H9 (cell line): ENCODE measurements at regions not wholly inside any gene's neighbourhood (a gene's known extent, or its start where the extent isn't known, plus 50 kb on each side); places are given as distances from the start of the nearest gene placed in this dataset.

Experiments
- DNase-seq: peaks from one replicate; pipeline ENCODE4 v3.0.0-alpha.2; 2017
- H2AFZ ChIP-seq: one replicate; pipeline ENCODE4 v1.6.1; 2013; ENCODE audit warnings: mild to moderate bottlenecking, low read length, control low read depth, moderate library complexity
- H2AK5ac ChIP-seq: 2 replicates; pipeline ENCODE4 v1.6.1; 2013; ENCODE audit warnings: low read length, control low read depth, mixed read lengths; ENCODE audit not compliant: insufficient read length
- H2BK120ac ChIP-seq: one replicate; pipeline ENCODE4 v1.6.1; 2013; ENCODE audit warnings: low read depth, mild to moderate bottlenecking, low read length, control low read depth, inconsistent platforms; ENCODE audit not compliant: poor library complexity, severe bottlenecking
- H2BK12ac ChIP-seq: 2 replicates; pipeline ENCODE4 v1.6.1; 2013; ENCODE audit warnings: low read length, control low read depth, mixed read lengths, low read depth; ENCODE audit not compliant: insufficient read length
- H2BK15ac ChIP-seq: 2 replicates; pipeline ENCODE4 v1.6.1; 2013; ENCODE audit warnings: low read depth, low read length, control low read depth
- H2BK20ac ChIP-seq: one replicate; pipeline ENCODE4 v1.6.1; 2013; ENCODE audit warnings: low read depth, mild to moderate bottlenecking, low read length, control low read depth, inconsistent platforms; ENCODE audit not compliant: poor library complexity, severe bottlenecking
- H2BK5ac ChIP-seq: 2 replicates; pipeline ENCODE4 v1.6.1; 2013; ENCODE audit warnings: low read length, control low read depth, mixed read lengths; ENCODE audit not compliant: insufficient read length
- H3K14ac ChIP-seq: 2 replicates; pipeline ENCODE4 v1.6.1; 2013; ENCODE audit warnings: low read length, control low read depth; ENCODE audit not compliant: insufficient read depth
- H3K18ac ChIP-seq: 2 replicates; pipeline ENCODE4 v1.6.1; 2013; ENCODE audit warnings: low read depth, mild to moderate bottlenecking, mixed read lengths, low read length, control low read depth; ENCODE audit not compliant: insufficient read length
- H3K23ac ChIP-seq: 2 replicates; pipeline ENCODE4 v1.6.1; 2013; ENCODE audit warnings: low read length, control low read depth, mixed read lengths, low read depth; ENCODE audit not compliant: insufficient read length
- H3K23me2 ChIP-seq: 2 replicates; pipeline ENCODE4 v1.6.1; 2013; ENCODE audit warnings: low read depth, mild to moderate bottlenecking, mixed read lengths, low read length, control low read depth; ENCODE audit not compliant: insufficient read length, poor library complexity, severe bottlenecking
- H3K27ac ChIP-seq: 2 replicates; pipeline ENCODE4 v1.5.1; 2013; ENCODE audit warnings: low read length, control low read depth, mixed read lengths, low read depth; ENCODE audit not compliant: insufficient read length
- H3K27me3 ChIP-seq: 2 replicates; pipeline ENCODE4 v1.6.1; 2013; ENCODE audit warnings: low read length, control low read depth, inconsistent platforms; ENCODE audit not compliant: insufficient read depth
- H3K4ac ChIP-seq: 2 replicates; pipeline ENCODE4 v1.6.1; 2013; ENCODE audit warnings: low read depth, mild to moderate bottlenecking, control low read depth, inconsistent platforms, low read length, moderate library complexity
- H3K4me1 ChIP-seq: 2 replicates; pipeline ENCODE4 v1.6.1; 2013; ENCODE audit warnings: low read length, control low read depth, inconsistent platforms; ENCODE audit not compliant: insufficient read depth
- H3K4me2 ChIP-seq: 2 replicates; pipeline ENCODE4 v1.6.1; 2013; ENCODE audit warnings: low read length, control low read depth, mixed read lengths; ENCODE audit not compliant: insufficient read length, insufficient read depth
- H3K56ac ChIP-seq: 2 replicates; pipeline ENCODE4 v1.6.1; 2013; ENCODE audit warnings: low read depth, mild to moderate bottlenecking, mixed read lengths, low read length, control low read depth; ENCODE audit not compliant: insufficient read length
- H3K79me1 ChIP-seq: 2 replicates; pipeline ENCODE4 v1.6.1; 2013; ENCODE audit warnings: low read depth, mild to moderate bottlenecking, moderate library complexity, low read length, control low read depth, inconsistent platforms; ENCODE audit not compliant: insufficient read depth, poor library complexity, severe bottlenecking
- H3K79me2 ChIP-seq: 2 replicates; pipeline ENCODE4 v1.6.1; 2013; ENCODE audit warnings: low read length, control low read depth, inconsistent platforms; ENCODE audit not compliant: insufficient read depth
- H3K9ac ChIP-seq: 2 replicates; pipeline ENCODE4 v1.6.1; 2013; ENCODE audit warnings: low read length, control low read depth, mixed read lengths; ENCODE audit not compliant: insufficient read length; ENCODE audit errors: extremely low read depth
- H3K9me3 ChIP-seq: one replicate; pipeline ENCODE4 v1.6.1; 2013; ENCODE audit warnings: low read depth, low read length, inconsistent platforms; ENCODE audit not compliant: control insufficient read depth
- H3T11ph ChIP-seq: one replicate; pipeline ENCODE4 v1.6.1; 2013; ENCODE audit warnings: mild to moderate bottlenecking, low read length, control low read depth, inconsistent platforms
- H4K20me1 ChIP-seq: one replicate; pipeline ENCODE4 v1.6.1; 2013; ENCODE audit not compliant: control insufficient read depth, insufficient read length, insufficient read depth
- H4K5ac ChIP-seq: 2 replicates; pipeline ENCODE4 v1.6.1; 2013; ENCODE audit warnings: low read depth, mild to moderate bottlenecking, mixed read lengths, low read length, control low read depth; ENCODE audit not compliant: insufficient read length
- H4K8ac ChIP-seq: replicated peaks from 2 replicates; pipeline ENCODE4 v1.6.1; 2013; ENCODE audit warnings: low read length, control low read depth, mixed read lengths, low read depth; ENCODE audit not compliant: insufficient read length
- H4K91ac ChIP-seq: 2 replicates; pipeline ENCODE4 v1.6.1; 2013; ENCODE audit warnings: low read depth, mild to moderate bottlenecking, moderate library complexity, mixed read lengths, low read length, control low read depth; ENCODE audit not compliant: insufficient read length
- H3K27ac Mint-ChIP-seq, 3 experiments: 2 replicates in 2 of 3; 3 replicates in 1 of 3; pipeline ENCODE4 v1.8.0; 2020 to 2021; ENCODE audit warnings: mixed read lengths in 3 of 3, mild to moderate bottlenecking in 1 of 3, moderate library complexity in 1 of 3
- H3K27me3 Mint-ChIP-seq: 2 replicates; pipeline ENCODE4 v1.8.0; 2021; ENCODE audit warnings: low read depth, mild to moderate bottlenecking, moderate library complexity, mixed read lengths
- H3K36me3 Mint-ChIP-seq, 3 experiments: 2 replicates in 2 of 3; 3 replicates in 1 of 3; pipeline ENCODE4 v1.8.0; 2020 to 2021; ENCODE audit warnings: low read depth in 3 of 3, mixed read lengths in 3 of 3; ENCODE audit not compliant: insufficient read depth in 1 of 3
- H3K4me1 Mint-ChIP-seq, 2 experiments: 2 replicates each; pipeline ENCODE4 v1.8.0; 2020; ENCODE audit warnings: mixed read lengths in 2 of 2
- H3K4me3 Mint-ChIP-seq, 2 experiments: 2 replicates in 1 of 2; 3 replicates in 1 of 2; pipeline ENCODE4 v1.8.0; 2020 to 2021; ENCODE audit warnings: mild to moderate bottlenecking in 2 of 2, mixed read lengths in 2 of 2, moderate library complexity in 1 of 2
- H3K9me3 Mint-ChIP-seq, 2 experiments: 2 replicates in 1 of 2; 3 replicates in 1 of 2; pipeline ENCODE4 v1.8.0; 2020; ENCODE audit warnings: mild to moderate bottlenecking in 2 of 2, mixed read lengths in 2 of 2, moderate library complexity in 1 of 2
- WGBS: extraction: QIAGEN DNeasy Blood & Tissue Kit; methylation state at CpG from one replicate; pipeline ENCODE4 v1.1.7; 2013; ENCODE audit warnings: missing lambda C conversion rate, low lambda C conversion rate, mixed read lengths; ENCODE audit not compliant: insufficient read length; ENCODE audit errors: extremely low coverage; 5-methylcytosine and 5-hydroxymethylcytosine counted together
- TF ChIP-seq, protein P1 (sequence below): fragments of 200-600 bp; sonication (generic); conservative IDR thresholded peaks from 3 replicates; pipeline ENCODE4 v1.8.0; 2021; ENCODE audit warnings: antibody characterized with exemption, mild to moderate bottlenecking

GRCh38 chr3:24850245-24850644, 355.6 kb upstream of the THRB start:
- Histone ChIP-seq H4K5ac (no peak overlapping the region), H3K79me2 (no peaks in the 10 kb centered on the region), H2AFZ (no peak overlapping the region), H3T11ph (no peak overlapping the region), H2BK5ac (no peak overlapping the region), H2BK15ac (no peak overlapping the region), H4K8ac (no peak overlapping the region), H3K14ac (no peak overlapping the region), H3K27ac (no peak overlapping the region), H3K4me1 (peaks cover 3% of the 10 kb centered on the region; the same call in 1 of the 2 replicates), H3K18ac (no peak overlapping the region), H3K9ac (no peak overlapping the region), H2AK5ac (no peak overlapping the region), H3K23ac (no peak overlapping the region), H4K91ac (no peak overlapping the region), H2BK20ac (no peak overlapping the region), H2BK12ac (no peak overlapping the region), H3K27me3 (no peaks in the 10 kb centered on the region; the same call in 1 of the 2 replicates), H3K23me2 (no peaks in the 10 kb centered on the region), H3K79me1 (no peaks in the 10 kb centered on the region), H3K4me2 (no peak overlapping the region), H3K56ac (no peak overlapping the region), H3K9me3 (no peaks in the 10 kb centered on the region), H3K4ac (no peak overlapping the region), H2BK120ac (no peak overlapping the region), H4K20me1 (no peaks in the 10 kb centered on the region)
- Mint-ChIP-seq H3K27me3 (no peaks in the 10 kb centered on the region), H3K27ac (no peak overlapping the region), H3K9me3 (no peaks in the 10 kb centered on the region), H3K4me3 (no peak overlapping the region), H3K4me1 (peaks cover 19 to 27% of the 10 kb centered on the region in 2 experiments), H3K36me3 (no peaks in the 10 kb centered on the region)
- WGBS: no CpG with 5 or more reads among the region's 2 CpGs
- no peak for DNase-seq
- TF ChIP-seq, protein P1, sequence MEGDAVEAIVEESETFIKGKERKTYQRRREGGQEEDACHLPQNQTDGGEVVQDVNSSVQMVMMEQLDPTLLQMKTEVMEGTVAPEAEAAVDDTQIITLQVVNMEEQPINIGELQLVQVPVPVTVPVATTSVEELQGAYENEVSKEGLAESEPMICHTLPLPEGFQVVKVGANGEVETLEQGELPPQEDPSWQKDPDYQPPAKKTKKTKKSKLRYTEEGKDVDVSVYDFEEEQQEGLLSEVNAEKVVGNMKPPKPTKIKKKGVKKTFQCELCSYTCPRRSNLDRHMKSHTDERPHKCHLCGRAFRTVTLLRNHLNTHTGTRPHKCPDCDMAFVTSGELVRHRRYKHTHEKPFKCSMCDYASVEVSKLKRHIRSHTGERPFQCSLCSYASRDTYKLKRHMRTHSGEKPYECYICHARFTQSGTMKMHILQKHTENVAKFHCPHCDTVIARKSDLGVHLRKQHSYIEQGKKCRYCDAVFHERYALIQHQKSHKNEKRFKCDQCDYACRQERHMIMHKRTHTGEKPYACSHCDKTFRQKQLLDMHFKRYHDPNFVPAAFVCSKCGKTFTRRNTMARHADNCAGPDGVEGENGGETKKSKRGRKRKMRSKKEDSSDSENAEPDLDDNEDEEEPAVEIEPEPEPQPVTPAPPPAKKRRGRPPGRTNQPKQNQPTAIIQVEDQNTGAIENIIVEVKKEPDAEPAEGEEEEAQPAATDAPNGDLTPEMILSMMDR: no peak
